GM12878 (cell line): ENCODE measurements at regions not wholly inside any gene's neighbourhood (a gene's known extent, or its start where the extent isn't known, plus 50 kb on each side); places are given as distances from the start of the nearest gene placed in this dataset.

Experiments used
- ATAC-seq: fragments of 200-7000 bp; cut with Tn5 transposase; 3 replicates; pipeline ENCODE4 v1.9.1; 2020; ENCODE audit warnings: mild to moderate bottlenecking, moderate library complexity
- BruUV-seq: library from RNA; stranded (reverse); fragments of 400-500 nt; replicated peaks from 2 replicates; lab custom pipeline; 2021; lab: Mats Ljungman, UMichigan
- CTCF ChIA-PET: fragments of 300-600 bp; sonication (Branson Sonifier 250); formaldehyde crosslinking; extraction: SDS; loops from one replicate; lab custom pipeline; 2021; ENCODE audit warnings: inconsistent platforms; lab: Yijun Ruan, JAX
- POLR2A ChIA-PET: fragments of 350-600 bp; formaldehyde crosslinking; extraction: SDS; loops from one replicate; lab custom pipeline; 2021; ENCODE audit warnings: inconsistent platforms; lab: Charles Lee
- RAD21 ChIA-PET: fragments of 300-600 bp; sonication (Branson Sonifier 250); formaldehyde crosslinking; loops from one replicate; lab custom pipeline; 2023; ENCODE audit warnings: antibody characterized with exemption; ENCODE audit not compliant: unreplicated experiment; lab: Charles Lee
- SMC1A ChIA-PET: fragments of 300-600 bp; sonication (Branson Sonifier 250); formaldehyde crosslinking; loops from one replicate; lab custom pipeline; 2023; ENCODE audit not compliant: unreplicated experiment, uncharacterized antibody; lab: Charles Lee
- DNase-seq: peaks from one replicate; pipeline ENCODE4 v3.0.0-alpha.2; 2011; ENCODE audit warnings: low read depth, low spot score
- FAIRE-seq: peaks from 3 replicates; lab custom pipeline; 2011; peaks lifted over from hg19 to GRCh38; lab: Jason Lieb, UNC
- H2AFZ ChIP-seq: 2 replicates; pipeline ENCODE4 v1.6.0; 2011; ENCODE audit warnings: low read depth, low read length, control low read depth; ENCODE audit not compliant: control insufficient read depth
- H3K27ac ChIP-seq: 2 replicates; pipeline ENCODE4 v1.5.1; 2011; ENCODE audit warnings: control low read depth; ENCODE audit not compliant: control insufficient read depth, insufficient read depth
- H3K27me3 ChIP-seq, 2 experiments: replicated peaks in 1 of 2; 2 replicates each; pipeline versions ENCODE4 v1.6.0 to v1.6.1; 2011; ENCODE audit warnings: low read length in 1 of 2; ENCODE audit not compliant: control insufficient read depth in 2 of 2, insufficient read depth in 2 of 2
- H3K36me3 ChIP-seq, 2 experiments: 2 replicates each; pipeline ENCODE4 v1.5.1; 2011; ENCODE audit warnings: low read length in 1 of 2; ENCODE audit not compliant: control insufficient read depth in 2 of 2, insufficient read depth in 2 of 2
- H3K4me1 ChIP-seq: 2 replicates; pipeline ENCODE4 v1.6.1; 2011; ENCODE audit warnings: mild to moderate bottlenecking, low read length, moderate library complexity, mixed read lengths; ENCODE audit not compliant: control insufficient read depth, insufficient read depth
- H3K4me2 ChIP-seq: 2 replicates; pipeline ENCODE4 v1.6.0; 2011; ENCODE audit warnings: control low read depth; ENCODE audit not compliant: control insufficient read depth, insufficient read depth
- H3K4me3 ChIP-seq: fragments of 200-600 bp; sonication (generic); 2 replicates; pipeline ENCODE4 v1.5.1; 2016
- H3K79me2 ChIP-seq: 2 replicates; pipeline ENCODE4 v1.6.0; 2011; ENCODE audit warnings: low read length; ENCODE audit not compliant: control insufficient read depth, insufficient read depth
- H3K9ac ChIP-seq: 2 replicates; pipeline ENCODE4 v1.8.0; 2011; ENCODE audit warnings: low read length, control low read depth, mixed read lengths; ENCODE audit not compliant: control insufficient read depth, insufficient read depth
- H3K9me3 ChIP-seq: replicated peaks from 3 replicates; pipeline ENCODE4 v1.5.1; 2011; ENCODE audit warnings: mild to moderate bottlenecking, low read length; ENCODE audit not compliant: control insufficient read depth, insufficient read depth
- H4K20me1 ChIP-seq: 2 replicates; pipeline ENCODE4 v1.6.0; 2011; ENCODE audit not compliant: control insufficient read depth, insufficient read depth
- CBX5 ChIP-seq: sonication (generic); IDR thresholded peaks from 2 replicates; pipeline ENCODE4 v1.6.1; 2016; ENCODE audit warnings: low read depth, moderate library complexity, mild to moderate bottlenecking, inconsistent platforms
- EZH2 ChIP-seq: IDR thresholded peaks from 2 replicates; pipeline ENCODE4 v1.6.1; 2012; ENCODE audit warnings: low read depth, mild to moderate bottlenecking, control low read depth, inconsistent platforms, low read length, borderline replicate concordance; ENCODE audit not compliant: control insufficient read depth
- GATAD2B ChIP-seq: fragments of 450-650 bp; conservative IDR thresholded peaks from 2 replicates; pipeline ENCODE4 v1.6.1; 2017; ENCODE audit warnings: low read depth, mild to moderate bottlenecking, moderate library complexity
- JUNB ChIP-seq: IDR thresholded peaks from 2 replicates; pipeline ENCODE4 v1.6.1; 2016; ENCODE audit warnings: antibody characterized with exemption, mild to moderate bottlenecking
- POLR2A ChIP-seq: IDR thresholded peaks from 2 replicates; pipeline ENCODE4 v1.6.1; 2011; ENCODE audit warnings: low read depth, mild to moderate bottlenecking, low read length
- RB1 ChIP-seq: fragments of 450-650 bp; formaldehyde crosslinking; IDR thresholded peaks from 2 replicates; pipeline ENCODE4 v1.6.1; 2017; ENCODE audit warnings: mild to moderate bottlenecking, borderline replicate concordance
- RBBP5 ChIP-seq: fragments of 200-600 bp; sonication (generic); conservative IDR thresholded peaks from 2 replicates; pipeline ENCODE4 v1.6.1; 2016
- RFX5 ChIP-seq: IDR thresholded peaks from 2 replicates; pipeline ENCODE4 v1.6.1; 2011; ENCODE audit warnings: low read depth, low read length, improper control_type of control experiment
- SMAD5 ChIP-seq: IDR thresholded peaks from 2 replicates; pipeline ENCODE4 v1.6.1; 2016; ENCODE audit warnings: antibody characterized with exemption, low read depth
- SUPT20H ChIP-seq: IDR thresholded peaks from 2 replicates; pipeline ENCODE4 v1.6.1; 2011; ENCODE audit warnings: low read depth, mild to moderate bottlenecking, low read length, moderate library complexity, borderline replicate concordance; ENCODE audit not compliant: control insufficient read depth
- TAF1 ChIP-seq: IDR thresholded peaks from 2 replicates; pipeline ENCODE4 v1.6.1; 2011; ENCODE audit warnings: mild to moderate bottlenecking, low read depth, low read length, borderline replicate concordance
- TCF12 ChIP-seq: IDR thresholded peaks from 2 replicates; pipeline ENCODE4 v1.6.1; 2011; ENCODE audit warnings: low read depth, mild to moderate bottlenecking, low read length
- YBX1 ChIP-seq: fragments of 450-650 bp; IDR thresholded peaks from 2 replicates; pipeline ENCODE4 v1.6.1; 2016; ENCODE audit warnings: antibody characterized with exemption
- ZBED1 ChIP-seq: IDR thresholded peaks from 2 replicates; pipeline ENCODE4 v1.6.1; 2016; ENCODE audit warnings: borderline replicate concordance
- ZNF274 ChIP-seq: IDR thresholded peaks from one replicate; pipeline ENCODE4 v1.8.0; 2011; ENCODE audit not compliant: insufficient read length, insufficient read depth
- WGBS: methylation state at CpG from one replicate; pipeline ENCODE4 v1.1.6; 2016; ENCODE audit warnings: low lambda C conversion rate; ENCODE audit not compliant: insufficient replicate concordance, insufficient coverage; ENCODE audit errors: missing lambda C conversion rate; 5-methylcytosine and 5-hydroxymethylcytosine counted together
- in situ Hi-C: fragments of 300-500 bp; cut with MboI; formaldehyde crosslinking; loops from 9 replicates; pipeline ENCODE4 v1.14.3; 2018; ENCODE audit warnings: mixed read lengths
- intact Hi-C: fragments of 100-400 bp; cut with micrococcal nuclease; formaldehyde crosslinking; loops from one replicate; pipeline ENCODE4 v1.14.2; 2022; ENCODE audit not compliant: unreplicated experiment
- TF ChIP-seq, protein P1 (sequence below), 3 experiments: IDR thresholded peaks in 2 of 3; conservative IDR thresholded peaks in 1 of 3; 2 replicates each; pipeline ENCODE4 v1.5.1; 2011; ENCODE audit warnings: low read depth in 3 of 3, low read length in 3 of 3, mild to moderate bottlenecking in 3 of 3, control low read depth in 2 of 3, moderate library complexity in 2 of 3, inconsistent platforms in 1 of 3, mixed read lengths in 1 of 3; ENCODE audit not compliant: control insufficient read depth in 2 of 3, insufficient read depth in 1 of 3; ENCODE audit errors: extremely low read depth in 1 of 3
- TF ChIP-seq, protein P2 (sequence below): fragments of 450-650 bp; IDR thresholded peaks from 2 replicates; pipeline ENCODE4 v1.6.1; 2014; ENCODE audit warnings: mild to moderate bottlenecking

DNA sequence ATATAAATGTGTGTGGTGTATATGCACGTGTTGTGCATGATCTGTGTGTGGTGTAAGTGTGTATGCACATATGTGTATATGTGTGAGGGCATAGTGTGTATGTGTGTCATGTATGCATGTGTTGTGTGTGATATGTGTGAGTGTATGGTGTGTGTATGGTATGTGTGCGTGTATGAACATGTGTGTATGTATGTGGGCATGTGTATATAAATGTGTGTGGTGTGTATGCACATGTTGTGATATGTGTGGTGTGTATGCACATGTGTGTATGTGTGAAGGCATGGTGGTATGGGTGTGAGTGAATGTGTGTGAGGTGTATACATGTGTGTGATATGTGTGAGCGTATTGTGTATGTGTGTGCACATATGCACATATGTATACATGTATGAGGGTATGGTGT, 198.7 kb downstream of the RBFOX3 start (continued):
- no peak for TF ChIP-seq SUPT20H
- no peak for TF ChIP-seq RB1
- no peak for TF ChIP-seq RFX5
- TF ChIP-seq ZBED1: no peak
- no peak for TF ChIP-seq ZNF274
- no peak for TF ChIP-seq TCF12

DNA sequence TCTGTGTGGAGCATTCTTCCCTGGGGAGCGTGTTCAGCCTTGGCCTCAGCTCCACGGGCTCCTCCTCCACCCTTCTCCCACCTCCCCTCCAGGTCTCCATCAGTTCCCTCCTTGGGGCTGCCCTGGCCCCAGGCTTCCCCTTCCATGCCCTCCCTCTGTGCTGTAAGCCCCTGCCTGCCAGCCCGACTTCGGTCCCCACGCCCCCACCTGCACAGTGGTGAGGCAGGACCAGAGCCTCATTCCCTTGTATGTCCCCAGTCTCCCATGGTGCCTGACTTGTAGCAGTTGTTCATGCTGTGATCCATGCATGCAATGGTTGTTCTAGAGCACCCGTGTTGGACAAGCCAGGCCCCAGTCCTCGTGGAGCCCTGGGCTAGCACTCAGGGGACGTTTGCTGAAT, 199.4 kb downstream of the RBFOX3 start:
- H3K36me3 ChIP-seq: no peaks in the 10 kb centered on the region
- CTCF ChIA-PET: no interaction called here
- in situ Hi-C loops (no loop called here), intact Hi-C loops (no loop called here)
- no peak overlapping the region for H3K27ac ChIP-seq
- no peaks in the 10 kb centered on the region for H3K79me2 ChIP-seq
- ATAC-seq (no peak), DNase-seq (no peak), FAIRE-seq (no peak)
- SMC1A ChIA-PET: no interaction called here
- no peaks in the 10 kb centered on the region for H3K9me3 ChIP-seq
- H2AFZ ChIP-seq: no peak overlapping the region
- no peak for TF ChIP-seq RBBP5
- WGBS: 14% methylated on average over 8 of the region's 8 CpGs
- H3K4me3 ChIP-seq: no peak overlapping the region
- no TSS peak for BruUV-seq
- H4K20me1 ChIP-seq: no peaks in the 10 kb centered on the region
- RAD21 ChIA-PET: no interaction called here
- no peaks in the 10 kb centered on the region for H3K4me1 ChIP-seq
- peaks cover 0 to 2% of the 10 kb centered on the region in 2 experiments; a peak in 2 of 4 replicates for H3K27me3 ChIP-seq
- no peak overlapping the region for H3K9ac ChIP-seq
- no peak overlapping the region for H3K4me2 ChIP-seq
- POLR2A ChIA-PET: no interaction called here

DNA sequence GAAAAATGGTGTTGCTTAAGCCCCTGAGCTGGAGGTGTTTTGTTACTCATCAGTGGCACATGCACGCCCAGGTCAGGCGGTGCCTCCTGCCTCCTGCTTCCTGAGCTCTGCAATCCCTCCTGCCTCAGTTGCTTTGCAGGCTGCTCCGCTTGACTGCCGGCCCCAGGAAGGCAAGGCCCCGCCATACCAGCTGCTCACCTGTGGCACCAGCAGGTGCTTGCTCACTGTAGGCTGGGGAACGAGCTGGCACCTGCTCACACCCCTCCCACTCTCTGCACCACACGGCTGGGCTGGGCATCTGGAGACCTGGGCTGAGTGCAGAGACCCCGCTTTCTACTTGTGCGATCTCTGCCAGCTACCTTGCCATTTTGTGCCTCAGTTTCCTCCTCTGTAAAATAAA, 200.2 kb downstream of the RBFOX3 start:
- Histone ChIP-seq H3K79me2 (no peaks in the 10 kb centered on the region), H2AFZ (no peak overlapping the region), H3K27me3 (peaks cover 0 to 3% of the 10 kb centered on the region in 2 experiments; a peak in 2 of 4 replicates), H3K36me3 (no peaks in the 10 kb centered on the region), H3K27ac (no peak overlapping the region), H3K4me3 (no peak overlapping the region), H3K4me2 (no peak overlapping the region), H3K9me3 (no peaks in the 10 kb centered on the region), H3K4me1 (no peaks in the 10 kb centered on the region), H3K9ac (no peak overlapping the region), H4K20me1 (no peaks in the 10 kb centered on the region)
- 24% methylated on average over 9 of the region's 9 CpGs for WGBS
- no TSS peak for BruUV-seq
- RAD21 ChIA-PET: interaction anchor here (1.5 kb wide), 1 partner anchor 17 kb away, joined by 3 read pairs; no protein-coding TSS in a partner anchor
- no peak for ATAC-seq
- intact Hi-C loops: no loop called here
- FAIRE-seq: no peak
- SMC1A ChIA-PET: no interaction called here
- in situ Hi-C loops: no loop called here
- CTCF ChIA-PET: no interaction called here
- POLR2A ChIA-PET: no interaction called here
- no peak for DNase-seq
- TF ChIP-seq CBX5 (no peak), POLR2A (no peak), JUNB (no peak), SMAD5 (no peak), YBX1 (no peak), GATAD2B (no peak), EZH2 (no peak), TAF1 (no peak)
- TF ChIP-seq, protein P1, sequence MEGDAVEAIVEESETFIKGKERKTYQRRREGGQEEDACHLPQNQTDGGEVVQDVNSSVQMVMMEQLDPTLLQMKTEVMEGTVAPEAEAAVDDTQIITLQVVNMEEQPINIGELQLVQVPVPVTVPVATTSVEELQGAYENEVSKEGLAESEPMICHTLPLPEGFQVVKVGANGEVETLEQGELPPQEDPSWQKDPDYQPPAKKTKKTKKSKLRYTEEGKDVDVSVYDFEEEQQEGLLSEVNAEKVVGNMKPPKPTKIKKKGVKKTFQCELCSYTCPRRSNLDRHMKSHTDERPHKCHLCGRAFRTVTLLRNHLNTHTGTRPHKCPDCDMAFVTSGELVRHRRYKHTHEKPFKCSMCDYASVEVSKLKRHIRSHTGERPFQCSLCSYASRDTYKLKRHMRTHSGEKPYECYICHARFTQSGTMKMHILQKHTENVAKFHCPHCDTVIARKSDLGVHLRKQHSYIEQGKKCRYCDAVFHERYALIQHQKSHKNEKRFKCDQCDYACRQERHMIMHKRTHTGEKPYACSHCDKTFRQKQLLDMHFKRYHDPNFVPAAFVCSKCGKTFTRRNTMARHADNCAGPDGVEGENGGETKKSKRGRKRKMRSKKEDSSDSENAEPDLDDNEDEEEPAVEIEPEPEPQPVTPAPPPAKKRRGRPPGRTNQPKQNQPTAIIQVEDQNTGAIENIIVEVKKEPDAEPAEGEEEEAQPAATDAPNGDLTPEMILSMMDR (IDR thresholded peaks at IDR 0.05 in 2 of 3, conservative IDR thresholded peaks at IDR 0.05 in 1 of 3; ENCODE audit: control insufficient read depth in 2 of 3, extremely low read depth in 1 of 3, insufficient read depth in 1 of 3, low read depth in 3 of 3, low read length in 3 of 3): no peak
- TF ChIP-seq, protein P2, sequence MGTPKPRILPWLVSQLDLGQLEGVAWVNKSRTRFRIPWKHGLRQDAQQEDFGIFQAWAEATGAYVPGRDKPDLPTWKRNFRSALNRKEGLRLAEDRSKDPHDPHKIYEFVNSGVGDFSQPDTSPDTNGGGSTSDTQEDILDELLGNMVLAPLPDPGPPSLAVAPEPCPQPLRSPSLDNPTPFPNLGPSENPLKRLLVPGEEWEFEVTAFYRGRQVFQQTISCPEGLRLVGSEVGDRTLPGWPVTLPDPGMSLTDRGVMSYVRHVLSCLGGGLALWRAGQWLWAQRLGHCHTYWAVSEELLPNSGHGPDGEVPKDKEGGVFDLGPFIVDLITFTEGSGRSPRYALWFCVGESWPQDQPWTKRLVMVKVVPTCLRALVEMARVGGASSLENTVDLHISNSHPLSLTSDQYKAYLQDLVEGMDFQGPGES: no peak
